A673 (cell line): ENCODE measurements at regions not wholly inside any gene's neighbourhood (a gene's known extent, or its start where the extent isn't known, plus 50 kb on each side); places are given as distances from the start of the nearest gene placed in this dataset.

Source experiments
- BruUV-seq: library from RNA; stranded (reverse); fragments of 400-500 nt; replicated peaks from 2 replicates; lab custom pipeline; 2021; lab: Mats Ljungman, UMichigan
- CTCF ChIA-PET: fragments of 300-600 bp; sonication (Branson Sonifier 250); formaldehyde crosslinking; loops from one replicate; lab custom pipeline; 2022; ENCODE audit warnings: antibody characterized with exemption; lab: Charles Lee
- POLR2A ChIA-PET: fragments of 300-600 bp; sonication (Branson Sonifier 250); formaldehyde crosslinking; loops from one replicate; lab custom pipeline; 2022; ENCODE audit warnings: antibody characterized with exemption; ENCODE audit not compliant: low non-redundant PET; lab: Charles Lee
- DNase-seq: peaks from one replicate; pipeline ENCODE4 v3.0.0-alpha.2; 2015; ENCODE audit warnings: low spot score
- H3K27ac ChIP-seq: fragments of 200-600 bp; sonication (generic); 2 replicates; pipeline ENCODE4 v1.5.1; 2016; ENCODE audit warnings: mixed run types, low read depth, mild to moderate bottlenecking, mixed read lengths, antibody characterized with exemption, low read length; ENCODE audit not compliant: poor library complexity, severe bottlenecking
- H3K27me3 ChIP-seq: fragments of 200-600 bp; sonication (generic); replicated peaks from 2 replicates; pipeline ENCODE4 v1.6.1; 2017; ENCODE audit warnings: mixed run types, low read depth, mild to moderate bottlenecking, mixed read lengths, antibody characterized with exemption, low read length; ENCODE audit not compliant: insufficient read depth, poor library complexity
- H3K36me3 ChIP-seq: fragments of 200-600 bp; sonication (generic); 2 replicates; pipeline ENCODE4 v1.6.1; 2016; ENCODE audit warnings: mixed run types, mild to moderate bottlenecking, mixed read lengths, antibody characterized with exemption, low read length; ENCODE audit not compliant: insufficient read depth, poor library complexity, severe bottlenecking
- H3K4me1 ChIP-seq: fragments of 200-600 bp; sonication (generic); 2 replicates; pipeline ENCODE4 v1.6.1; 2017; ENCODE audit warnings: mixed run types, mild to moderate bottlenecking, mixed read lengths, antibody characterized with exemption, low read length; ENCODE audit not compliant: insufficient read depth, poor library complexity, severe bottlenecking
- H3K4me3 ChIP-seq: fragments of 200-600 bp; sonication (generic); 2 replicates; pipeline ENCODE4 v1.5.1; 2016; ENCODE audit warnings: low read depth, mixed run types, mild to moderate bottlenecking, mixed read lengths, low read length; ENCODE audit not compliant: poor library complexity, severe bottlenecking
- H3K9me3 ChIP-seq: fragments of 200-600 bp; sonication (generic); 2 replicates; pipeline ENCODE4 v1.6.1; 2016; ENCODE audit warnings: mixed run types, low read depth, mild to moderate bottlenecking, mixed read lengths, antibody characterized with exemption, low read length; ENCODE audit not compliant: poor library complexity, severe bottlenecking
- EZH2 ChIP-seq: fragments of 200-600 bp; sonication (generic); IDR thresholded peaks from 2 replicates; pipeline ENCODE4 v1.6.1; 2017; ENCODE audit warnings: borderline replicate concordance, low read depth, mild to moderate bottlenecking, mixed read lengths, antibody characterized with exemption, low read length; ENCODE audit not compliant: poor library complexity, severe bottlenecking
- intact Hi-C: fragments of 100-400 bp; cut with micrococcal nuclease; formaldehyde crosslinking; loops from one replicate; pipeline ENCODE4 v1.10.0; 2022; ENCODE audit not compliant: unreplicated experiment
- TF ChIP-seq, protein P1 (sequence below): fragments of 300-800, 200-600 bp; sonication (generic); conservative IDR thresholded peaks from 2 replicates; pipeline ENCODE4 v1.5.1; 2017; ENCODE audit warnings: low read depth, mild to moderate bottlenecking, antibody characterized with exemption, low read length, moderate library complexity, mixed read lengths

DNA sequence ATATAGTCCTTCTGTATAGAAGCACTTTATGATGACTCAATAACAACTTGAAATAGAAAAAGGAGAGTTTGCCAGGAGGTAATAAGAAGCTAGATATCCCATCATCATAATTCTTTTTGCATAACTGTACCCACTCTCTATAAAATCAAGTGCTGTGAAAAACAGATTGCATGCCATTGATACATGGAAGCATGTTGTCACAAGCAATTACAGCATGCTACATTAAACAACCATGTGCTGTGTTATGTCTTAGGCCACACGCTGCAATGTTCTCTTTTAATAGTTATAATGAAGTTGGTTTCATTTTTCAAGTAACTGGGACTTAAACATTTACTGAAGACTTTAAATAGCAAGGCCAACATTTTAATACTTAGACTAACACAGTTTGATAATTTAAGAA lies 264.2 kb downstream of the RPRM start:
- no TSS peak for BruUV-seq
- Histone ChIP-seq H3K9me3 (no peaks in the 10 kb centered on the region), H3K36me3 (no peaks in the 10 kb centered on the region), H3K4me3 (no peak overlapping the region), H3K27ac (no peak overlapping the region), H3K27me3 (no peaks in the 10 kb centered on the region), H3K4me1 (no peaks in the 10 kb centered on the region)
- intact Hi-C loops, result no loop called here
- ChIA-PET POLR2A (no interaction called here), CTCF (no interaction called here)
- TF ChIP-seq, protein P1, sequence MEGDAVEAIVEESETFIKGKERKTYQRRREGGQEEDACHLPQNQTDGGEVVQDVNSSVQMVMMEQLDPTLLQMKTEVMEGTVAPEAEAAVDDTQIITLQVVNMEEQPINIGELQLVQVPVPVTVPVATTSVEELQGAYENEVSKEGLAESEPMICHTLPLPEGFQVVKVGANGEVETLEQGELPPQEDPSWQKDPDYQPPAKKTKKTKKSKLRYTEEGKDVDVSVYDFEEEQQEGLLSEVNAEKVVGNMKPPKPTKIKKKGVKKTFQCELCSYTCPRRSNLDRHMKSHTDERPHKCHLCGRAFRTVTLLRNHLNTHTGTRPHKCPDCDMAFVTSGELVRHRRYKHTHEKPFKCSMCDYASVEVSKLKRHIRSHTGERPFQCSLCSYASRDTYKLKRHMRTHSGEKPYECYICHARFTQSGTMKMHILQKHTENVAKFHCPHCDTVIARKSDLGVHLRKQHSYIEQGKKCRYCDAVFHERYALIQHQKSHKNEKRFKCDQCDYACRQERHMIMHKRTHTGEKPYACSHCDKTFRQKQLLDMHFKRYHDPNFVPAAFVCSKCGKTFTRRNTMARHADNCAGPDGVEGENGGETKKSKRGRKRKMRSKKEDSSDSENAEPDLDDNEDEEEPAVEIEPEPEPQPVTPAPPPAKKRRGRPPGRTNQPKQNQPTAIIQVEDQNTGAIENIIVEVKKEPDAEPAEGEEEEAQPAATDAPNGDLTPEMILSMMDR, result no peak
- no peak for TF ChIP-seq EZH2
- DNase-seq, result no peak

- Histone ChIP-seq H3K9me3 (no peaks in the 10 kb centered on the region), H3K36me3 (no peaks in the 10 kb centered on the region), H3K4me1 (no peaks in the 10 kb centered on the region), H3K4me3 (no peak overlapping the region), H3K27me3 (no peaks in the 10 kb centered on the region), H3K27ac (no peak overlapping the region)
- POLR2A ChIA-PET, result no interaction called here
- BruUV-seq, result no TSS peak
- no peak for TF ChIP-seq EZH2
- TF ChIP-seq, protein P1, result no peak
- intact Hi-C loops, result no loop called here
- CTCF ChIA-PET, result no interaction called here
- DNase-seq, result no peak
Measured at GRCh38 chr2:153213022-153213421, 265.5 kb downstream of the RPRM start.

DNA sequence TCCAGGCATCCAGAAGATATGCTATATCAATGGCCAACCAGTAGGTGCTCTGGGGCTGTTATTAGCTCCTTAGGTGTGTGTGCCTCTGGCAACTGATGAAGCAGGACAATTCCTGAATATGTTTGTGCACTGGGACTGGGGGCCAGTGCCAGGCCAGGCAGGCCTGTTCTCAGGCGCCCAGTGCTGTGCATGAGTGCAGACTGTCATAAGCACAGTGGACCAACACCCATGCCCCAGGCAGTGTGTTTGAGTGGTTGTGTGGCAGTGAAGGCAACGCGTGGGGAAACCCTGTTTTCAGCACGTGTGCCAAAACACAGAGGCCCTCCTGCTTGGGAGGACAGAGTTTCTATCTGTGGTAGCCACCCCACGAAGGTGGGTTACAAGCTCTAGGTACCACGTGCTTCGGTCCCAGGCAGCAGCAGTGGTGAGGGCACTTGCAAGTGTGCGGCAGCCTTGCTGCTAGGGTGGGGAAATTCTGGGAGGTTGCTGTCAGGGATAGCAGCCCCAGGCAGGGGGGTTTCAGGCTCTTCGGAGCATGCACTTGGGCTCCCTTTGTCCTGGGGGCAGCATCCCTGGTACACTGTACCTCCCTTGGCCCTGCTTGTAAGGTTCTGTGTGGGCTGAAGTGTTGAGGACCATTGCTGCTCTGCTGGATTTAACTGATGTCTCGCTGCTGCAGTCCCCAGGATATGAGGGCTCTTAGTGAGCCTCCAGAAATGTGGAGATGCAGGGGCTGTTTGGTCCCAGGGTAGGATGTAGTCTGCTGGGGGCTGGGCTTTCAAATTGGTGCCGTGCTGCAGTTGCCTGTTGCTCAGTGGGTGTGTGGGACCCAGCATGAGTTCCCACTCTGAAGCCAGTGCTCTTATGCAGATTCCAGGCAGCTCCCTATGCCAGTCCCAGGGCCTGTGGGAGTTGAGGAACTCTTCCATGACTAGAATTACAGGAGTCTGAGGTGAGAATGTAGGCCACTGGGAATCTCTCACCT lies 280.9 kb downstream of the RPRM start:
- no peaks in the 10 kb centered on the region for H3K27me3 ChIP-seq
- H3K9me3 ChIP-seq, result no peaks in the 10 kb centered on the region
- TF ChIP-seq EZH2, result no peak
- TF ChIP-seq, protein P1, result no peak
- ChIA-PET CTCF (no interaction called here), POLR2A (no interaction called here)
- no peak overlapping the region for H3K27ac ChIP-seq
- no peak for DNase-seq
- H3K36me3 ChIP-seq, result no peaks in the 10 kb centered on the region
- no TSS peak for BruUV-seq
- intact Hi-C loops, result no loop called here
- H3K4me3 ChIP-seq, result no peak overlapping the region
- no peaks in the 10 kb centered on the region for H3K4me1 ChIP-seq
